K562 (cell line): ENCODE measurements at regions not wholly inside any gene's neighbourhood (a gene's known extent, or its start where the extent isn't known, plus 50 kb on each side); places are given as distances from the start of the nearest gene placed in this dataset.

Source experiments
- POLR2AphosphoS2 ChIP-seq: IDR thresholded peaks from 2 replicates; pipeline ENCODE4 v1.6.1; 2012; ENCODE audit warnings: low read length, improper control_type of control experiment
- POU5F1 ChIP-seq: fragments of 150-350 bp; IDR thresholded peaks from 2 replicates; pipeline ENCODE4 v1.6.1; 2014; ENCODE audit warnings: borderline replicate concordance, low read length, low read depth, mild to moderate bottlenecking; ENCODE audit not compliant: partially characterized antibody
- USF2 ChIP-seq: sonication (generic); formaldehyde crosslinking; IDR thresholded peaks from 2 replicates; pipeline ENCODE4 v1.5.0; 2020; ENCODE audit warnings: missing genetic modification reagents
- ZNF175 ChIP-seq: fragments of 200-800 bp; sonication (Bioruptor generic); IDR thresholded peaks from 2 replicates; pipeline ENCODE4 v1.6.1; 2016; ENCODE audit warnings: low read depth, mild to moderate bottlenecking, missing genetic modification characterization, missing compliant biosample characterization
- TF ChIP-seq, protein P1 (sequence below): sonication (generic); formaldehyde crosslinking; IDR thresholded peaks from 2 replicates; pipeline ENCODE4 v1.9.0; 2022; ENCODE audit warnings: mild to moderate bottlenecking, missing genetic modification reagents
- TF ChIP-seq, protein P2 (sequence below), 2 experiments: fragments of 250-450 bp in 1 of 2; fragments of 450-650 bp in 1 of 2; sonication (Bioruptor Pico) in 1 of 2; IDR thresholded peaks; 2 replicates each; pipeline versions ENCODE4 v1.6.1 to v1.8.0; 2016 to 2021; ENCODE audit warnings: mild to moderate bottlenecking in 2 of 2, moderate library complexity in 2 of 2, missing compliant biosample characterization in 1 of 2, missing genetic modification characterization in 1 of 2
- TF ChIP-seq, protein P3 (sequence below), 3 experiments: IDR thresholded peaks in 2 of 3; conservative IDR thresholded peaks in 1 of 3; 2 replicates each; pipeline ENCODE4 v1.5.1; 2011 to 2012; ENCODE audit warnings: low read length in 3 of 3, mild to moderate bottlenecking in 3 of 3, control low read depth in 2 of 3, improper control_type of control experiment in 1 of 3, inconsistent platforms in 1 of 3, low read depth in 1 of 3, mixed read lengths in 1 of 3, moderate library complexity in 1 of 3; ENCODE audit not compliant: insufficient read depth in 2 of 3

- TF ChIP-seq, protein P1, sequence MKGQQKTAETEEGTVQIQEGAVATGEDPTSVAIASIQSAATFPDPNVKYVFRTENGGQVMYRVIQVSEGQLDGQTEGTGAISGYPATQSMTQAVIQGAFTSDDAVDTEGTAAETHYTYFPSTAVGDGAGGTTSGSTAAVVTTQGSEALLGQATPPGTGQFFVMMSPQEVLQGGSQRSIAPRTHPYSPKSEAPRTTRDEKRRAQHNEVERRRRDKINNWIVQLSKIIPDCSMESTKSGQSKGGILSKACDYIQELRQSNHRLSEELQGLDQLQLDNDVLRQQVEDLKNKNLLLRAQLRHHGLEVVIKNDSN = no peak
- TF ChIP-seq POU5F1 = no peak
- no peak for TF ChIP-seq POLR2AphosphoS2
- TF ChIP-seq, protein P2, sequence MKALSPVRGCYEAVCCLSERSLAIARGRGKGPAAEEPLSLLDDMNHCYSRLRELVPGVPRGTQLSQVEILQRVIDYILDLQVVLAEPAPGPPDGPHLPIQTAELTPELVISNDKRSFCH (CRISPR knock-in tag; IDR thresholded peaks at IDR 0.05) = no peak
- TF ChIP-seq, protein P2 (tag; IDR thresholded peaks at IDR 0.05) = no peak
- TF ChIP-seq USF2 (CRISPR knock-in tag) = no peak
- TF ChIP-seq, protein P3, sequence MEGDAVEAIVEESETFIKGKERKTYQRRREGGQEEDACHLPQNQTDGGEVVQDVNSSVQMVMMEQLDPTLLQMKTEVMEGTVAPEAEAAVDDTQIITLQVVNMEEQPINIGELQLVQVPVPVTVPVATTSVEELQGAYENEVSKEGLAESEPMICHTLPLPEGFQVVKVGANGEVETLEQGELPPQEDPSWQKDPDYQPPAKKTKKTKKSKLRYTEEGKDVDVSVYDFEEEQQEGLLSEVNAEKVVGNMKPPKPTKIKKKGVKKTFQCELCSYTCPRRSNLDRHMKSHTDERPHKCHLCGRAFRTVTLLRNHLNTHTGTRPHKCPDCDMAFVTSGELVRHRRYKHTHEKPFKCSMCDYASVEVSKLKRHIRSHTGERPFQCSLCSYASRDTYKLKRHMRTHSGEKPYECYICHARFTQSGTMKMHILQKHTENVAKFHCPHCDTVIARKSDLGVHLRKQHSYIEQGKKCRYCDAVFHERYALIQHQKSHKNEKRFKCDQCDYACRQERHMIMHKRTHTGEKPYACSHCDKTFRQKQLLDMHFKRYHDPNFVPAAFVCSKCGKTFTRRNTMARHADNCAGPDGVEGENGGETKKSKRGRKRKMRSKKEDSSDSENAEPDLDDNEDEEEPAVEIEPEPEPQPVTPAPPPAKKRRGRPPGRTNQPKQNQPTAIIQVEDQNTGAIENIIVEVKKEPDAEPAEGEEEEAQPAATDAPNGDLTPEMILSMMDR (IDR thresholded peaks at IDR 0.05 in 2 of 3, conservative IDR thresholded peaks at IDR 0.05 in 1 of 3; ENCODE audit: insufficient read depth in 2 of 3, low read depth in 1 of 3, low read length in 3 of 3) = no peak
- no peak for TF ChIP-seq ZNF175 (CRISPR knock-in tag)
These were observed 290.9 kb upstream of the SP8 start for GRCh38 chr7:21077602-21078001.
